Natural killer cell (primary cell): ENCODE measurements at regions not wholly inside any gene's neighbourhood (a gene's known extent, or its start where the extent isn't known, plus 50 kb on each side); places are given as distances from the start of the nearest gene placed in this dataset.

Experiments
- ATAC-seq, 3 donors: fragments of 150-1000 bp in 2 of 3; fragments of 200-7000 bp in 1 of 3; cut with Tn5 transposase; 1 replicate in 1 of 3; 2 replicates in 2 of 3; pipeline ENCODE4 v1.10.0; 2021; ENCODE audit warnings: mild to moderate bottlenecking in 2 of 3, moderate library complexity in 2 of 3
- DNase-seq, 2 donors: peaks; one replicate each; pipeline versions ENCODE4 v3.0.0 to v3.0.0-alpha.2; 2013 to 2021; ENCODE audit warnings: mixed read lengths in 1 of 2
- H3K27ac ChIP-seq: one replicate; pipeline ENCODE4 v1.5.1; 2013; ENCODE audit warnings: mild to moderate bottlenecking, low read length
- H3K27me3 ChIP-seq: one replicate; pipeline ENCODE4 v1.6.1; 2013; ENCODE audit warnings: low read length; ENCODE audit not compliant: control insufficient read depth, insufficient read depth
- H3K36me3 ChIP-seq: one replicate; pipeline ENCODE4 v1.6.1; 2013; ENCODE audit warnings: low read length; ENCODE audit not compliant: control insufficient read depth, insufficient read depth
- H3K4me1 ChIP-seq: one replicate; pipeline ENCODE4 v1.6.1; 2013; ENCODE audit warnings: low read length; ENCODE audit not compliant: control insufficient read depth, insufficient read depth
- H3K4me3 ChIP-seq: one replicate; pipeline ENCODE4 v1.5.1; 2013; ENCODE audit warnings: low read length
- H3K9me3 ChIP-seq: one replicate; pipeline ENCODE4 v1.6.1; 2013; ENCODE audit warnings: low read length; ENCODE audit not compliant: control insufficient read depth, insufficient read depth
- H3K27ac Mint-ChIP-seq, 2 donors: one replicate each; pipeline ENCODE4 v1.8.0; 2022; ENCODE audit warnings: mild to moderate bottlenecking in 2 of 2, mixed read lengths in 2 of 2, moderate library complexity in 1 of 2
- H3K27me3 Mint-ChIP-seq, 2 donors: one replicate each; pipeline ENCODE4 v1.8.0; 2022; ENCODE audit warnings: low read depth in 2 of 2, mixed read lengths in 2 of 2
- H3K36me3 Mint-ChIP-seq: one replicate; pipeline ENCODE4 v1.8.0; 2022; ENCODE audit warnings: mixed read lengths
- H3K4me1 Mint-ChIP-seq, 2 donors: one replicate each; pipeline ENCODE4 v1.8.0; 2022; ENCODE audit warnings: mixed read lengths in 2 of 2
- H3K4me3 Mint-ChIP-seq: one replicate; pipeline ENCODE4 v1.8.0; 2022; ENCODE audit warnings: mild to moderate bottlenecking, moderate library complexity, mixed read lengths
- H3K9me3 Mint-ChIP-seq, 2 donors: one replicate each; pipeline ENCODE4 v1.8.0; 2022; ENCODE audit warnings: mixed read lengths in 2 of 2
- CTCF ChIP-seq: fragments of 200-600 bp; IDR thresholded peaks from one replicate; pipeline ENCODE4 v1.8.0; 2022; ENCODE audit warnings: antibody characterized with exemption
- WGBS: methylation state at CpG from one replicate; pipeline ENCODE4 v1.1.7; 2013; ENCODE audit warnings: missing lambda C conversion rate; ENCODE audit not compliant: insufficient coverage; 5-methylcytosine and 5-hydroxymethylcytosine counted together
- intact Hi-C: fragments of 100-400 bp; cut with micrococcal nuclease; formaldehyde crosslinking; loops from one replicate; pipeline ENCODE4 v1.14.2; 2022

GRCh38 chr5:159441441-159441840 is 111.2 kb upstream of the IL12B start:
- Mint-ChIP-seq H3K9me3 (no peaks in the 10 kb centered on the region), H3K36me3 (no peaks in the 10 kb centered on the region), H3K27ac (no peak overlapping the region), H3K4me1 (peaks cover 0 to 10% of the 10 kb centered on the region in 2 donors), H3K4me3 (no peak overlapping the region), H3K27me3 (peaks cover 11 to 17% of the 10 kb centered on the region in 2 donors)
- WGBS = 88% methylated on average over 3 of the region's 3 CpGs
- DNase-seq = no peak
- intact Hi-C loops = loop anchor here (5.0 kb wide), 1 partner anchor 546 kb away; no protein-coding TSS in a partner anchor
- Histone ChIP-seq H3K27me3 (no peaks in the 10 kb centered on the region), H3K4me3 (no peak overlapping the region), H3K27ac (no peak overlapping the region), H3K36me3 (no peaks in the 10 kb centered on the region), H3K9me3 (no peaks in the 10 kb centered on the region), H3K4me1 (peaks cover 3% of the 10 kb centered on the region)
- ATAC-seq = no peak
- TF ChIP-seq CTCF = no peak

GRCh38 chr5:159442206-159442850 is 112.0 kb upstream of the IL12B start:
- Histone ChIP-seq H3K9me3 (no peaks in the 10 kb centered on the region), H3K4me1 (peaks cover 3% of the 10 kb centered on the region), H3K36me3 (no peaks in the 10 kb centered on the region), H3K27me3 (no peaks in the 10 kb centered on the region), H3K27ac (no peak overlapping the region), H3K4me3 (no peak overlapping the region)
- H3K9me3 Mint-ChIP-seq = no peaks in the 10 kb centered on the region
- peaks cover 11 to 18% of the 10 kb centered on the region in 2 donors for H3K27me3 Mint-ChIP-seq
- TF ChIP-seq CTCF = no peak
- H3K4me3 Mint-ChIP-seq = no peak overlapping the region
- no peaks in the 10 kb centered on the region for H3K36me3 Mint-ChIP-seq
- peak in 2 of 3 donors; percentile 28 to 51 for ATAC-seq
- intact Hi-C loops = loop anchor here (5.0 kb wide), 1 partner anchor 545 kb away; no protein-coding TSS in a partner anchor
- DNase-seq = no peak
- H3K4me1 Mint-ChIP-seq = peaks cover 0 to 10% of the 10 kb centered on the region in 2 donors
- 74% methylated on average over 9 of the region's 12 CpGs for WGBS
- H3K27ac Mint-ChIP-seq = no peak overlapping the region

GRCh38 chr5:159444441-159445082 is 114.3 kb upstream of the IL12B start:
- Histone ChIP-seq H3K27me3 (no peaks in the 10 kb centered on the region), H3K4me1 (peaks cover 3% of the 10 kb centered on the region), H3K27ac (no peak overlapping the region), H3K9me3 (no peaks in the 10 kb centered on the region), H3K36me3 (no peaks in the 10 kb centered on the region), H3K4me3 (no peak overlapping the region)
- H3K36me3 Mint-ChIP-seq = no peaks in the 10 kb centered on the region
- ATAC-seq = peak in 1 of 3 donors; percentile 42
- 64% methylated on average over 4 of the region's 6 CpGs for WGBS
- no peak overlapping the region for H3K4me3 Mint-ChIP-seq
- intact Hi-C loops = loop anchor here (5.0 kb wide), 1 partner anchor 543 kb away; no protein-coding TSS in a partner anchor
- H3K9me3 Mint-ChIP-seq = no peaks in the 10 kb centered on the region
- peak; percentile 12 for TF ChIP-seq CTCF
- H3K27ac Mint-ChIP-seq = no peak overlapping the region
- H3K4me1 Mint-ChIP-seq = peaks cover 0 to 10% of the 10 kb centered on the region in 2 donors
- DNase-seq = peak in 1 of 2 donors; percentile 65
- H3K27me3 Mint-ChIP-seq = peaks cover 11 to 22% of the 10 kb centered on the region in 2 donors
